ENCODE measurements at regions not wholly inside any gene's neighbourhood (a gene's known extent, or its start where the extent isn't known, plus 50 kb on each side); places are given as distances from the start of the nearest gene placed in this dataset.

GRCh38 chr3:74506246-74506645 lies 108.2 kb downstream of the CNTN3 start:
- no peak for DNase-seq

GRCh38 chr3:74501007-74501406 lies 113.5 kb downstream of the CNTN3 start:
- no peak for DNase-seq

- no peak for DNase-seq
Observed at GRCh38 chr3:74500257-74500656, 114.2 kb downstream of the CNTN3 start.

GRCh38 chr3:74491874-74492273 lies 122.6 kb downstream of the CNTN3 start:
- no peak for DNase-seq

GRCh38 chr3:74489050-74489792 lies 125.2 kb downstream of the CNTN3 start:
- DNase-seq = no peak

GRCh38 chr3:74479915-74480314 lies 134.5 kb downstream of the CNTN3 start:
- DNase-seq = no peak

- DNase-seq = no peak
Observed at GRCh38 chr3:74470313-74470712, 144.1 kb downstream of the CNTN3 start.

GRCh38 chr3:74469713-74470112 lies 144.7 kb downstream of the CNTN3 start:
- no peak for DNase-seq

GRCh38 chr3:74469151-74469550 lies 145.3 kb downstream of the CNTN3 start:
- no peak for DNase-seq

- DNase-seq = no peak
Observed at GRCh38 chr3:74465715-74466410, 148.6 kb downstream of the CNTN3 start.

- no peak for DNase-seq
Observed at GRCh38 chr3:74463515-74463914, 150.9 kb downstream of the CNTN3 start.

- no peak for DNase-seq
Observed at GRCh38 chr3:74456166-74456565, 158.3 kb downstream of the CNTN3 start.

- DNase-seq = no peak
Observed at GRCh38 chr3:74447221-74447620, 167.2 kb downstream of the CNTN3 start.

GRCh38 chr3:74445541-74445940 lies 168.9 kb downstream of the CNTN3 start:
- no peak for DNase-seq

GRCh38 chr3:74443102-74443501 lies 171.4 kb downstream of the CNTN3 start:
- no peak for DNase-seq

- DNase-seq = no peak
Observed at GRCh38 chr3:74442683-74443082, 171.8 kb downstream of the CNTN3 start.

GRCh38 chr3:74442068-74442467 lies 172.4 kb downstream of the CNTN3 start:
- no peak for DNase-seq

- no peak for DNase-seq
Observed at GRCh38 chr3:74436184-74436583, 178.3 kb downstream of the CNTN3 start.

- no peak for DNase-seq
Observed at GRCh38 chr3:74435631-74436030, 178.8 kb downstream of the CNTN3 start.

GRCh38 chr3:74434406-74434805 lies 180.1 kb downstream of the CNTN3 start:
- no peak for DNase-seq

GRCh38 chr3:74426571-74426970 lies 187.9 kb downstream of the CNTN3 start:
- DNase-seq = no peak

GRCh38 chr3:74423867-74424266 lies 190.6 kb downstream of the CNTN3 start:
- DNase-seq = no peak

GRCh38 chr3:74420538-74421124 lies 193.8 kb downstream of the CNTN3 start:
- no peak for DNase-seq

- DNase-seq = no peak
Observed at GRCh38 chr3:74415731-74416130, 198.7 kb downstream of the CNTN3 start.
